Karpas-422 (cell line): ENCODE measurements at regions not wholly inside any gene's neighbourhood (a gene's known extent, or its start where the extent isn't known, plus 50 kb on each side); places are given as distances from the start of the nearest gene placed in this dataset.

ENCODE experiments used
- DNase-seq: peaks from one replicate; pipeline ENCODE4 v3.0.0-alpha.2; 2015
- H2AFZ ChIP-seq: fragments of 200-600 bp; sonication (generic); 2 replicates; pipeline ENCODE4 v1.6.1; 2014; ENCODE audit warnings: antibody characterized with exemption, low read length, mixed read lengths
- H3K27ac ChIP-seq: fragments of 200-600 bp; sonication (generic); 2 replicates; pipeline ENCODE4 v1.5.1; 2014; ENCODE audit warnings: mild to moderate bottlenecking, low read length, moderate library complexity
- H3K27me3 ChIP-seq: fragments of 200-600 bp; sonication (generic); 2 replicates; pipeline ENCODE4 v1.6.1; 2014; ENCODE audit warnings: low read length, mixed read lengths
- H3K36me3 ChIP-seq: fragments of 200-600 bp; sonication (generic); 2 replicates; pipeline ENCODE4 v1.6.1; 2014; ENCODE audit warnings: low read length, mixed read lengths; ENCODE audit not compliant: insufficient read depth
- H3K4me1 ChIP-seq: fragments of 200-600 bp; sonication (generic); 2 replicates; pipeline ENCODE4 v1.6.1; 2014; ENCODE audit warnings: mild to moderate bottlenecking, low read length, mixed read lengths
- H3K4me2 ChIP-seq: fragments of 200-600 bp; sonication (generic); 2 replicates; pipeline ENCODE4 v1.6.1; 2014; ENCODE audit warnings: low read length, low read depth, mild to moderate bottlenecking; ENCODE audit not compliant: poor library complexity, severe bottlenecking
- H3K4me3 ChIP-seq: fragments of 200-600 bp; sonication (generic); 2 replicates; pipeline ENCODE4 v1.5.1; 2014; ENCODE audit warnings: mild to moderate bottlenecking, antibody characterized with exemption, low read length, mixed read lengths
- H3K79me2 ChIP-seq: fragments of 200-600 bp; sonication (generic); 2 replicates; pipeline ENCODE4 v1.6.1; 2014; ENCODE audit warnings: mild to moderate bottlenecking, low read length, mixed read lengths
- H3K9ac ChIP-seq: fragments of 200-600 bp; sonication (generic); 2 replicates; pipeline ENCODE4 v1.6.0; 2014; ENCODE audit warnings: low read length
- H3K9me2 ChIP-seq: fragments of 200-600 bp; sonication (generic), shearing (Covaris generic); replicated peaks from 2 replicates; pipeline ENCODE4 v1.6.0; 2014; ENCODE audit warnings: mild to moderate bottlenecking, low read length, moderate library complexity; ENCODE audit not compliant: insufficient read depth
- H3K9me3 ChIP-seq: fragments of 300-700, 200-600 bp; sonication (generic); 2 replicates; pipeline ENCODE4 v1.6.1; 2014; ENCODE audit warnings: low read length, mixed read lengths
- H4K20me1 ChIP-seq: fragments of 200-600 bp; sonication (generic); 2 replicates; pipeline ENCODE4 v1.6.1; 2014; ENCODE audit warnings: mild to moderate bottlenecking, antibody characterized with exemption, low read length, low read depth; ENCODE audit not compliant: insufficient read depth

GRCh38 chr9:99537996-99538395 is 283.7 kb upstream of the NR4A3 start:
- DNase-seq = no peak
- Histone ChIP-seq H3K4me2 (no peak overlapping the region), H2AFZ (no peak overlapping the region), H3K9me3 (no peaks in the 10 kb centered on the region), H3K4me3 (no peak overlapping the region), H3K79me2 (no peaks in the 10 kb centered on the region), H4K20me1 (no peaks in the 10 kb centered on the region), H3K9ac (no peak overlapping the region), H3K27ac (no peak overlapping the region), H3K4me1 (no peaks in the 10 kb centered on the region), H3K36me3 (no peaks in the 10 kb centered on the region), H3K9me2 (no peaks in the 10 kb centered on the region), H3K27me3 (no peaks in the 10 kb centered on the region)

- H3K9me2 ChIP-seq = no peaks in the 10 kb centered on the region
- H2AFZ ChIP-seq = no peak overlapping the region
- H3K27ac ChIP-seq = no peak overlapping the region
- no peaks in the 10 kb centered on the region for H3K4me1 ChIP-seq
- no peak overlapping the region for H3K4me3 ChIP-seq
- no peaks in the 10 kb centered on the region for H4K20me1 ChIP-seq
- no peaks in the 10 kb centered on the region for H3K9me3 ChIP-seq
- H3K9ac ChIP-seq = no peak overlapping the region
- no peak overlapping the region for H3K4me2 ChIP-seq
- no peak for DNase-seq
- H3K27me3 ChIP-seq = no peaks in the 10 kb centered on the region
- H3K79me2 ChIP-seq = no peaks in the 10 kb centered on the region
- no peaks in the 10 kb centered on the region for H3K36me3 ChIP-seq
Measured at GRCh38 chr9:99544526-99544925, 277.2 kb upstream of the NR4A3 start.

- Histone ChIP-seq H2AFZ (no peak overlapping the region), H3K27me3 (no peaks in the 10 kb centered on the region), H3K4me3 (no peak overlapping the region), H3K9me3 (peaks cover 5% of the 10 kb centered on the region; the same call in 1 of the 2 replicates), H3K4me2 (no peak overlapping the region), H3K79me2 (no peaks in the 10 kb centered on the region), H3K36me3 (no peaks in the 10 kb centered on the region), H3K9me2 (0 out of 2 replicates have a peak, but pooled peaks cover 3% of the 10 kb centered on the region), H3K4me1 (no peaks in the 10 kb centered on the region), H3K27ac (no peak overlapping the region), H4K20me1 (no peaks in the 10 kb centered on the region), H3K9ac (no peak overlapping the region)
- DNase-seq = no peak
Measured at GRCh38 chr9:99549441-99549840, 272.2 kb upstream of the NR4A3 start.

GRCh38 chr9:99555792-99556191 is 265.9 kb upstream of the NR4A3 start:
- Histone ChIP-seq H3K79me2 (no peaks in the 10 kb centered on the region), H3K9me2 (peaks cover 3% of the 10 kb centered on the region; the same call in 1 of the 2 replicates), H3K9me3 (peaks cover 5% of the 10 kb centered on the region; the same call in 1 of the 2 replicates), H3K36me3 (no peaks in the 10 kb centered on the region), H3K27ac (no peak overlapping the region), H3K4me3 (no peak overlapping the region), H3K4me1 (no peaks in the 10 kb centered on the region), H3K27me3 (no peaks in the 10 kb centered on the region), H3K9ac (no peak overlapping the region), H4K20me1 (no peaks in the 10 kb centered on the region), H2AFZ (no peak overlapping the region), H3K4me2 (no peak overlapping the region)
- DNase-seq = no peak

- Histone ChIP-seq H3K9ac (no peak overlapping the region), H3K9me3 (no peaks in the 10 kb centered on the region), H3K79me2 (no peaks in the 10 kb centered on the region), H4K20me1 (no peaks in the 10 kb centered on the region), H3K36me3 (no peaks in the 10 kb centered on the region), H3K4me1 (no peaks in the 10 kb centered on the region), H2AFZ (no peak overlapping the region), H3K4me3 (no peak overlapping the region), H3K9me2 (no peaks in the 10 kb centered on the region; the same call in 1 of the 2 replicates), H3K4me2 (no peak overlapping the region), H3K27me3 (no peaks in the 10 kb centered on the region), H3K27ac (no peak overlapping the region)
- DNase-seq = no peak
Measured at GRCh38 chr9:99556998-99557397, 264.7 kb upstream of the NR4A3 start.

- H3K4me2 ChIP-seq = no peak overlapping the region
- no peaks in the 10 kb centered on the region; the same call in 1 of the 2 replicates for H3K9me2 ChIP-seq
- H3K9me3 ChIP-seq = no peaks in the 10 kb centered on the region
- H3K4me1 ChIP-seq = no peaks in the 10 kb centered on the region
- H2AFZ ChIP-seq = no peak overlapping the region
- no peak for DNase-seq
- H3K27ac ChIP-seq = no peak overlapping the region
- no peaks in the 10 kb centered on the region for H3K36me3 ChIP-seq
- H3K9ac ChIP-seq = no peak overlapping the region
- no peaks in the 10 kb centered on the region for H4K20me1 ChIP-seq
- no peaks in the 10 kb centered on the region for H3K79me2 ChIP-seq
- H3K27me3 ChIP-seq = no peaks in the 10 kb centered on the region
- H3K4me3 ChIP-seq = no peak overlapping the region
Measured at GRCh38 chr9:99557816-99558215, 263.9 kb upstream of the NR4A3 start.

GRCh38 chr9:99559776-99560175 is 261.9 kb upstream of the NR4A3 start:
- Histone ChIP-seq H3K27me3 (no peaks in the 10 kb centered on the region), H2AFZ (no peak overlapping the region), H3K4me3 (no peak overlapping the region), H3K9ac (no peak overlapping the region), H3K9me2 (no peaks in the 10 kb centered on the region; the same call in 1 of the 2 replicates), H4K20me1 (no peaks in the 10 kb centered on the region), H3K4me2 (no peak overlapping the region), H3K36me3 (no peaks in the 10 kb centered on the region), H3K79me2 (no peaks in the 10 kb centered on the region), H3K4me1 (no peaks in the 10 kb centered on the region), H3K27ac (no peak overlapping the region), H3K9me3 (no peaks in the 10 kb centered on the region)
- no peak for DNase-seq

GRCh38 chr9:99560561-99560960 is 261.1 kb upstream of the NR4A3 start:
- no peak for DNase-seq
- H3K4me1 ChIP-seq = no peaks in the 10 kb centered on the region
- H3K9me3 ChIP-seq = no peaks in the 10 kb centered on the region
- no peak overlapping the region for H3K9ac ChIP-seq
- H3K9me2 ChIP-seq = no peaks in the 10 kb centered on the region; the same call in 1 of the 2 replicates
- no peak overlapping the region for H3K4me3 ChIP-seq
- no peaks in the 10 kb centered on the region for H3K79me2 ChIP-seq
- no peaks in the 10 kb centered on the region for H3K36me3 ChIP-seq
- H2AFZ ChIP-seq = no peak overlapping the region
- no peak overlapping the region for H3K4me2 ChIP-seq
- no peaks in the 10 kb centered on the region for H4K20me1 ChIP-seq
- no peak overlapping the region for H3K27ac ChIP-seq
- H3K27me3 ChIP-seq = no peaks in the 10 kb centered on the region

- Histone ChIP-seq H3K4me2 (no peak overlapping the region), H3K9ac (no peak overlapping the region), H3K9me3 (no peaks in the 10 kb centered on the region), H3K27me3 (no peaks in the 10 kb centered on the region), H3K27ac (no peak overlapping the region), H3K9me2 (no peaks in the 10 kb centered on the region; the same call in 1 of the 2 replicates), H3K4me3 (no peak overlapping the region), H4K20me1 (no peaks in the 10 kb centered on the region), H3K36me3 (no peaks in the 10 kb centered on the region), H3K4me1 (no peaks in the 10 kb centered on the region), H2AFZ (no peak overlapping the region), H3K79me2 (no peaks in the 10 kb centered on the region)
- DNase-seq = no peak
Measured at GRCh38 chr9:99561509-99561917, 260.2 kb upstream of the NR4A3 start.
